Upper lobe of right lung (tissue), 1 donor: ENCODE measurements at regions not wholly inside any gene's neighbourhood (a gene's known extent, or its start where the extent isn't known, plus 50 kb on each side); places are given as distances from the start of the nearest gene placed in this dataset.
"Not testable (repeated sequence)": the region's sequence is repeated elsewhere in the genome, so short reads cannot be mapped to it uniquely, and the experiment has no call there.

Experiments
- ATAC-seq: fragments of 200-7000 bp; cut with Tn5 transposase; one replicate; pipeline ENCODE4 v1.9.1; 2020; ENCODE audit warnings: mild to moderate bottlenecking, moderate library complexity
- DNase-seq: peaks from one replicate; pipeline ENCODE4 v3.0.0-alpha.2; 2020
- H3K27ac ChIP-seq: fragments of 200-600 bp; one replicate; pipeline ENCODE4 v1.8.0; 2022
- H3K27me3 ChIP-seq: fragments of 200-600 bp; one replicate; pipeline ENCODE4 v1.8.0; 2022; ENCODE audit warnings: mild to moderate bottlenecking
- H3K36me3 ChIP-seq: fragments of 200-600 bp; one replicate; pipeline ENCODE4 v1.8.0; 2022
- H3K4me1 ChIP-seq: fragments of 200-600 bp; one replicate; pipeline ENCODE4 v1.8.0; 2022
- H3K4me3 ChIP-seq: fragments of 200-600 bp; one replicate; pipeline ENCODE4 v1.8.0; 2022; ENCODE audit warnings: mild to moderate bottlenecking
- H3K9me3 ChIP-seq: fragments of 200-600 bp; one replicate; pipeline ENCODE4 v1.8.0; 2022
- intact Hi-C: fragments of 100-400 bp; cut with DNase I; formaldehyde crosslinking; loops from one replicate; pipeline ENCODE4 v1.11.0; 2022
- TF ChIP-seq, protein P1 (sequence below): fragments of 200-600 bp; IDR thresholded peaks from one replicate; pipeline ENCODE4 v1.8.0; 2022; ENCODE audit warnings: antibody characterized with exemption
- donor health status: DM: no; HTN: yes; CAD: no; lungs with severe emphysema.

DNA sequence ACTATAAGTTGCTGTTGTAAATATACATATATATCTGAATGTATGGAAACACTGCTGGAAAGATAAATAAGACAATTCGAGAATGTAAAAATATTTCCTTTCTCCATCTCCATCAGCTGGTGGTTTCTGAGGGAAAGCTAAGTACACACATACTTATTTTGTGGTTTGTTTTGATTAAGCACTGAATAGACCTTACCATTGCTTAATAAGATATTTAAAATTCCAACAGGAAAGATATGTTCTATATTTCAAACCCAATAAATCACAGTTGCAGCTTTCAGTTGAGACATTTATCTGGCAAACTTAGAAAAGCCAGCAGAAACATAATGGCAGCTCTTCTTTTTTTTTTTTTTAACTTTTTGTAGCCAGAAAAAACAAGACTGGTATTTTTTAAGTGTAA lies 160.4 kb downstream of the VGLL3 start:
- intact Hi-C loops: no loop called here

DNA sequence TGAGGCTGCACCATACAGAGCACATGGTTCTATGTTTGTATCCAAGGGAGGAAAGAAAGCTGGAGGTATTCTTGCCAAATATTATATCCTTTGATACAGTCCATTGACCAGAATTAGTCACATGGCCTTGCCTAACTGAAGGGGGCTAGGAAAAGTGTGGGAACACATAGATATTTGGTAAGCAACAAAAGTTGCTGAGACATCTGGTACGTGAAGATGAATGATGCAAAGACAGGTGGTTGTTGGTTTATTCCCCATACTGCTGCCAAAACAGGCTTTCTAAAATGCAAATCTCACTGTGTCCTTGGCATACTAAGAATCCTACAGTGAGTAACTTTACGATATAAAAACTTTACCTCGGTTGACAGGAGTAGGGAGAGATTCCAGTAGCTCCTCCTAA lies 162.2 kb downstream of the VGLL3 start:
- no peak for DNase-seq
- no peaks in the 10 kb centered on the region for H3K4me1 ChIP-seq
- no peaks in the 10 kb centered on the region for H3K9me3 ChIP-seq
- H3K36me3 ChIP-seq: no peaks in the 10 kb centered on the region
- TF ChIP-seq, protein P1, sequence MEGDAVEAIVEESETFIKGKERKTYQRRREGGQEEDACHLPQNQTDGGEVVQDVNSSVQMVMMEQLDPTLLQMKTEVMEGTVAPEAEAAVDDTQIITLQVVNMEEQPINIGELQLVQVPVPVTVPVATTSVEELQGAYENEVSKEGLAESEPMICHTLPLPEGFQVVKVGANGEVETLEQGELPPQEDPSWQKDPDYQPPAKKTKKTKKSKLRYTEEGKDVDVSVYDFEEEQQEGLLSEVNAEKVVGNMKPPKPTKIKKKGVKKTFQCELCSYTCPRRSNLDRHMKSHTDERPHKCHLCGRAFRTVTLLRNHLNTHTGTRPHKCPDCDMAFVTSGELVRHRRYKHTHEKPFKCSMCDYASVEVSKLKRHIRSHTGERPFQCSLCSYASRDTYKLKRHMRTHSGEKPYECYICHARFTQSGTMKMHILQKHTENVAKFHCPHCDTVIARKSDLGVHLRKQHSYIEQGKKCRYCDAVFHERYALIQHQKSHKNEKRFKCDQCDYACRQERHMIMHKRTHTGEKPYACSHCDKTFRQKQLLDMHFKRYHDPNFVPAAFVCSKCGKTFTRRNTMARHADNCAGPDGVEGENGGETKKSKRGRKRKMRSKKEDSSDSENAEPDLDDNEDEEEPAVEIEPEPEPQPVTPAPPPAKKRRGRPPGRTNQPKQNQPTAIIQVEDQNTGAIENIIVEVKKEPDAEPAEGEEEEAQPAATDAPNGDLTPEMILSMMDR: no peak
- intact Hi-C loops: no loop called here
- H3K4me3 ChIP-seq: no peak overlapping the region
- no peaks in the 10 kb centered on the region for H3K27me3 ChIP-seq
- H3K27ac ChIP-seq: no peak overlapping the region
- no peak for ATAC-seq

More for the DNA sequence above, 160.4 kb downstream of the VGLL3 start:
- TF ChIP-seq, protein P1: no peak
- no peak overlapping the region for H3K4me3 ChIP-seq
- H3K36me3 ChIP-seq: no peaks in the 10 kb centered on the region
- H3K27ac ChIP-seq: no peak overlapping the region
- H3K4me1 ChIP-seq: no peaks in the 10 kb centered on the region
- ATAC-seq: no peak
- DNase-seq: no peak
- H3K9me3 ChIP-seq: no peaks in the 10 kb centered on the region
- H3K27me3 ChIP-seq: no peaks in the 10 kb centered on the region

DNA sequence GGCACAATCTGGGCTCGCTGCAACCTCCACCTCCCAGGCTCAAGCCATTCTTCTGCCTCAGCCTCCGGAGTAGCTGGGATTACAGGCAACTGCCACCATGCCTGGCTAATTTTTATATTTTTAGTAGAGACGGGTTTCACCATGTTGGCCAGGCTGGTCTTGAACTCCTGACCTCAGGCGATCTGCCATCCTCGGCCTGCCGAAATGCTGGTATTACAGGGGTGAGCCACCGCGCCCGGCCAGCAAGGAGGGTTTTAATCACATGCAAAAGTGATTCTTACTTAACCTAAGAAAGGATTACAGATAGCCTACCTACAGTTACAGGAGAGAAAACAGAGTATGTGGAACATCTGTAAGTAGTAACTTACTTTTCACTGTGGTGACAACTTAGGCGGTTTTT lies 163.4 kb downstream of the VGLL3 start:
- H3K4me3 ChIP-seq, H3K36me3 ChIP-seq, H3K9me3 ChIP-seq, intact Hi-C loops, H3K27me3 ChIP-seq, H3K27ac ChIP-seq, H3K4me1 ChIP-seq, ATAC-seq, DNase-seq: not testable (repeated sequence)

DNA sequence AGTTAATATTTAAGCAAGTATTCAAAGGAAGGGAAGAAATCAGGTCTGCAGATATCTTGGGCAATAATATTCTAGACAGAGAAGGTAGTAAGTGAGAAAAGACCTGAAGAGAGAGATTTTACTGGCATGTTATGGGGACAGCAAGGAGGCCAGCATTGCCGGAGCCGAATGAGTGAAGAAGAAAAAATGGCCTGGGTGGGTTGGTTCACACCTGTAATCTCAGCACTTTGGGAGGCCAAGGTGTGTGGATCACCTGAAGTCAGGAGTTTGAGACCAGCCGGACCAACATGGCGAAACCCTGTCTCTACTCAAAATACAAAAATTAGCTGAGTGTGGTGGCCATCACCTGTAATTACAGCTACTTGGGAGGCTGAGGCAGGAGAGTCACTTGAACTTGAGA lies 164.7 kb downstream of the VGLL3 start:
- intact Hi-C loops: no loop called here
- no peak overlapping the region for H3K27ac ChIP-seq
- no peak for ATAC-seq
- TF ChIP-seq, protein P1: no peak
- no peaks in the 10 kb centered on the region for H3K9me3 ChIP-seq
- no peak for DNase-seq
- no peaks in the 10 kb centered on the region for H3K4me1 ChIP-seq
- no peaks in the 10 kb centered on the region for H3K27me3 ChIP-seq
- H3K4me3 ChIP-seq: no peak overlapping the region
- H3K36me3 ChIP-seq: no peaks in the 10 kb centered on the region

DNA sequence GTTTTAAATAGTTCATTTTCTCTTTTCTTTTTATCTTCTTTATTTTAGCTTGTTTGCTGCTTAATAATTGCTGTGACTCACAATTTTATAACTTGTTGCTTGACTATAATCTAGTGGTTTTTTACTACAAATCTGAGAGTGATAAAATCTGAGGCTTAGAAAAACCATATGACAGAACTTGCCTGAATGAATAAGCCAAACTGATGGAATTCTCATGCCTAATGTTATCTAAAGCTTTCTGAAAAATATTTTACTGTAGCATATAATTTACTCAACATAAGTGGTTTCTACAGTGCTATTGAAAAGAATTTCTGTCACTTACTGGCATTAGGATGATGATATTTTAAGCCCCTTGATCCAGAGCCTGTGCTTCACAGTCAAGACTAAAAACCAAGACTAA lies 175.1 kb downstream of the VGLL3 start:
- Histone ChIP-seq H3K4me3 (no peak overlapping the region), H3K9me3 (no peaks in the 10 kb centered on the region), H3K4me1 (no peaks in the 10 kb centered on the region), H3K36me3 (no peaks in the 10 kb centered on the region), H3K27me3 (no peaks in the 10 kb centered on the region), H3K27ac (no peak overlapping the region)
- DNase-seq: no peak
- TF ChIP-seq, protein P1: no peak
- intact Hi-C loops: no loop called here
- ATAC-seq: no peak

DNA sequence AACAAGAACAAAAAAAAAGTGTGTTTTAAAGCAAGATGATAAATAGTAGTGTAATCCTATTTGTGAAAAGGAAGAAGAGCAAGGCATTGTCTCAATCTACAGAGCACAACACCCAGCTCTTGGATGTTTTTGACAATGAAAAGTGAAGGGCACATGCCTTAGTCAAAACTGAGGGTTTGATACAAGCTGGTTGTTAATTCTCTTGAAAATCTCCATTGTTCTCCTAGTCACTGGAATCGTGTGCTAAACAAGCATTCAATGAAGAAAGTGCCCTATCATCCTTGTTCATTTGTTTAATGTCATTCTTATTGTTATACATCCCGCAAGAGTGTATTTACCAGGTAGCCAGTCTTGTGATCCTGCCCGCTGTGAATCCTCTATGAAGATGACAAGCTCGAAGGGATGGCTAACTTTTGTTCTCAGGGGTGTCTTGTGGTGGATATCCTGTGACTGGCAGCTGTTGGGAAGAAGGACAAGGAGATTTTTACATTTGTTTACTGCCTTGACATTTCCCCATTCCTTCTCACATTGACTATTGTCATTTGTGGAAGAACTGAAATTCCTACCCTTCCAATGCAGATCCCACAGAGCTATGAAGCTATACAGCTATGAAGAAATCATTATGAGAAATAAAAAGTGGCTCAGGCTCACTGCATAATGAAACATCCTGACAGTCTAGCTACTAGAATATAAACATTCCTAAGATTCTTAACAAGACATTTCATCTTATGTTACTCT lies 175.9 kb downstream of the VGLL3 start:
- Histone ChIP-seq H3K9me3 (no peaks in the 10 kb centered on the region), H3K27ac (no peak overlapping the region), H3K27me3 (no peaks in the 10 kb centered on the region), H3K4me1 (no peaks in the 10 kb centered on the region), H3K4me3 (no peak overlapping the region), H3K36me3 (no peaks in the 10 kb centered on the region)
- intact Hi-C loops: no loop called here
- ATAC-seq (no peak), DNase-seq (no peak)
- TF ChIP-seq, protein P1: no peak
